Activated CD8-positive, alpha-beta memory T cell treated with anti-CD3 and anti-CD28 coated beads, Interleukin-2, amount 50 U/mL, for 48 hours (primary cell): ENCODE measurements at regions not wholly inside any gene's neighbourhood (a gene's known extent, or its start where the extent isn't known, plus 50 kb on each side); places are given as distances from the start of the nearest gene placed in this dataset.
A peak's percentile ranks its signal among the peaks of the same experiment; 100 is the strongest.

Source experiments
- DNase-seq: peaks from one replicate; pipeline ENCODE4 v3.0.0-alpha.2; 2020

DNA sequence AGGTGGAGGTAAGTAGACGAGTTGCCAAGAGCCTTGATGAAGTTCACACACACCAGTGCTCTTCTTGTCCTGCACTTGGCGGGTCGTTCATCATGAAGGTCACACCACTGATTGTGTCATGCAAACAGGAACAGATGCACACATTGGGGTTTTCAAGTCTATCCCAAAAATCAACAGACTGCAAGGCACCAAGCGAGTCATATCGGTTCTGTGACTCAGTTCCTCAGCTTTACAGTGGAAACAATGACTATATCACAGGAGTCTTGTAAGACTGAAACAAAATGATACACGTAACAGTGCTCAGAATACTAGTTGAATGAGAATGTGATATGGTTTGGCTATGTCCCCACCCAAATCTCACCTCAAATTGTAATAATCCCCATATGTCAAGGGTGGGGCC is 526.9 kb upstream of the ID2 start:
- peak; percentile 59 for DNase-seq

GRCh38 chr2:8157621-8158430 is 524.0 kb upstream of the ID2 start:
- no peak for DNase-seq

DNA sequence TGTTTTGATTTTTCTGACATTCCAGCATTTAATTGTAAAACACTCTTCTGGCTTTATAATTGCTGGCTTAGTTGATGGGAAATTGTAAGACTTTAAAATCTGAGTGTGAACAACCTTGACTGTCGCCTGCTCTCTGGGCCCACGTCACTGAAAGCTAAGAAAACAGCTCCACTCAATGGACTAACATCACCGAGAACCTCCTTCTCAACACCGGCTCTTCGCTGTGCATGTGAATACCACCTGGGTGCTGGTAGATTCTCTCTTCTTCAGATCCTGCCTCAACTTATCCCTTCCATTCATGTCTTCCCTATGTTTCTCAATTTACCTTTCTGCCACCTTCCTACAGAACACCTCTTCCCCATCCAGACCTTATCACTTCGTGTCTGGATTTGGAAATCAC is 523.1 kb upstream of the ID2 start:
- DNase-seq, result no peak

- no peak for DNase-seq
These were observed 522.5 kb upstream of the ID2 start for GRCh38 chr2:8159211-8159965.

DNA sequence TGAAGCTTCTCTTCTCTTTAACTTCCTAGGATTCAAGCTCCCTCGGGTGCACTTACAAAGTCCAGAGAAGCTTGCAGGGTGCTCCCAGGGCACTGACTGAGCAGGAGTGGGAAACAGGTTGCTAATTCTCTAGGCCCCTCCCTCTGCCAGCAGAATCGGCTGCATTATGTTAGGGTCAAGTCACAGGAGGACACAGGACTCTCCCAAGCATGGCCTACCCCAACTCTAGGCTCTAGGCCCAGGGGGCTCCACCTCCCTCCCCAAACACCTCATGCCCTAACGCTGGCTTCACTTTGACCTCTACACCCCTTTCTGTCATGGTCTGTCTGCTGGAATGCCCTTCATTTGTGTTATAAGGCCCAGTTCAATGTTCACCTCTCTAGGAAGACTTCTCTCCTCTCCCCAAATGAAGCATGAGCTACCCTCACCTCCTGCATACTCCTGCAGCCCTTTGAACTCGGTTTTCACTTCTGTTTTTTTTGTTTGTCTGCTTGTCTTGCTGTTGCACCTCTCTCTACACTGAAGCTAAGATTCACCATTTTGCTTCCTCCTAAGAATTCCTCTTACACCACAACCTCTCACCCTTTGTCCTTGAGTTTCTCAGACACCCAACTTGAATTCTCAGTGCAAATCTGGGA is 521.8 kb upstream of the ID2 start:
- no peak for DNase-seq

- no peak for DNase-seq
These were observed 520.9 kb upstream of the ID2 start for GRCh38 chr2:8160959-8161358.

DNA sequence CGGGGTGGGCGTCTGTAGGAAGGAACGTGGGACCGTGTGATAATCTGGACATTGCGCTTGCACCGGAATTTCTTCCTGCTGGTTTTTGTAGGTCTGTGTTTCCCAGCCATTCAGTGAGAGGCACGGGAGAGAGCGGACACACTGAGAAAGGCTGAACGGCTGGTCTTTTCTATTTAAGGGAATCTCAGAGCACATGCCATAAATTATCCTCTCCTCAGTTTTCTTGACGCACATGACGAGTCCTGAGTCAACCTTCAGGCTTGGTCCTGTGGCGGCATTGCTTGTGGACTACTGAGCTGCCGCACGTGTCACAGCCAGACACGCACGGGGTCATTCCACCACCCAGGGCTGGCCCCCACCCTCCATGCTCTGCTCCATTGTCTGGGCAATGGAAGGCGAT is 519.3 kb upstream of the ID2 start:
- no peak for DNase-seq

- DNase-seq, result no peak
These were observed 516.3 kb upstream of the ID2 start for GRCh38 chr2:8165550-8165949.

- DNase-seq, result no peak
These were observed 513.7 kb upstream of the ID2 start for GRCh38 chr2:8168022-8168717.

- DNase-seq, result no peak
These were observed 512.9 kb upstream of the ID2 start for GRCh38 chr2:8168876-8169424.

DNA sequence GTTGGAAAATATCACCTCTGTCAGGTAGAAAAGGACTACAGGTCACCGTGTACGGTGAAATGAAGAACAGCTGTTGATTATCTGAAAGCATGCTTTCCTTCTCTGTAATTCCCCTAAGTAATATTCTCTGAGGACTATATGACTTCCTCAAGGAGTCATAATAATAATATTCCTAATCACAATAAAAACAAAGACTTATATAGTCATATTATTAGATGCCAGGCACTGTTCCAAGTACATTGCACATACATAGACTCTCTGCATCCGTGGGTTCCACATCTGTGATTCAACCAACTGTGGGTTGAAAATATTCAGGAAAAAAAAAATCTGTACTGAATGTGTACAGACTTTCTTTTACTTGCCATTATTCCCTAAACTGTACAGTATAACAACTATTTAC is 512.4 kb upstream of the ID2 start:
- no peak for DNase-seq

DNA sequence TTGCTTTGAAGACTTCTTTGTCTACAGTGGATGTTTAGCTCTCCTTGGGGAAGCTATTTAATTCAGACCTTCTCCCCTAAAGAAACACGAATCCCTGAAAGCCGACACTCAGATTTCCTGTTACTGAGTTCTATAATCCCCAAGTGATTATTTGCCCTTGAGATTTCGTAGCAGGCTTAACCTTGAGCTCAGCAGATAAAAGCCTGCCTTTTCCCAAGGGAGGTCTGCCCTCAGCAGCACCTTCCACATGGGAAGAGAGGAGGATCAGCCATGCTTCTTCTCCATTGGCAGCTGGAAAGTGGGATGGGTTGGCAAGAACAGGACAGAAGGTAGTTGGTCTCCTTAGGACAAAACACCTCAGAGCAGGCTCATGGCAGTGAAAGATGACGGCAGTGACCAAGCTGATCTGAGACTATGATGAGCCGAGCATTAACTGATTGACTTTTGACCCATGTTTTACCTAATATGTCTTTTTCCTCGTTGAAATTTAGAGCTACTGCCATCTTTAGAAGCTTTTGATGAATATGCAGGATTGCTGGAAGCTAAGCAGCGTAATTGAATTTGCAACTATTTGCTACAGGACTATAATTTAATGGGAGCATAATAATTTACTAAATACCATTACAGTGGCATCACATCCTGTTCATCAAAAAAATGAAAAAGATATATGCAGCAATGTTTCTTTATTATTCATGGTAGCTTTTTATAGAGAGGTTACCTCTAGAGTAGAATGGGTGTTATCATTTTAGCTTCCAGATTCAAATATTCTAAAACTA is 511.1 kb upstream of the ID2 start:
- DNase-seq, result no peak

DNA sequence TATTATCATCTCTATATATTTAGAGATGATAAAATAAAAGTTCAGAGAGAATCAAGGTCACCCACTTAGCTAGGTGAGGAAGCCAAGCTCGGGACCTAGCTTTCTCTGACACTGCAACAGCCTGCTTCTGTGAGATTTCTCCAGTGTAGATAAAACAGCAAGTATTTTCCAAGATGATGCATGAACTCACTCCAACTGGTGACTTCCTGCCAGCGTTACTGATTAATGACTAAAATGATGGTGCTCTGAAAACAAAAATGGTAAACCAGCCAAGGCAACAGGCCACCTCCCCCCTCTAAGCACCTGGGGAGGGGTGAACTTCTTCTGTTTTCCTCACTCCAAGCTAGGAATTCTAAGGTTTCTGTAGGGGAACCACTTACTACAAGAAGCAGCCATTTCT is 510.2 kb upstream of the ID2 start:
- DNase-seq, result no peak

DNA sequence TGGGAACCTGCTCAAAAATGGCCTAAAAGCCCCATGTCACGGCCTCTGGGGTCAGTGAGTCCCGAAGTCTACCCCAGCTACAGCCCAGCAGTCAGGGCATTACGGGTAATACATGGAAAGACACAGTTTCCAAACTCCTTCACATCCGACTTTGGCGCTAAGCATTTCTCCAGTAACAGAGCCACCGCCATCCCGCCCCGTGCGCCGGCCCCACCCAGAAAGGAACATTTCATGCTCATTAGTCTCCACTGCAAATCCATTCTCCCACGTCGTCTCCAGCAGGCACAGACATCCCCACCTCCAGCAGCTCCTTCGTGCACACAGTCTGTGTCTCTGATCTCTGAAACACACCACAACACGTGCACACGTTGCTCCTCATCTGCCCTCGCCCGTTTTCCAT is 509.2 kb upstream of the ID2 start:
- DNase-seq, result no peak

- no peak for DNase-seq
These were observed 507.1 kb upstream of the ID2 start for GRCh38 chr2:8174641-8175257.

DNA sequence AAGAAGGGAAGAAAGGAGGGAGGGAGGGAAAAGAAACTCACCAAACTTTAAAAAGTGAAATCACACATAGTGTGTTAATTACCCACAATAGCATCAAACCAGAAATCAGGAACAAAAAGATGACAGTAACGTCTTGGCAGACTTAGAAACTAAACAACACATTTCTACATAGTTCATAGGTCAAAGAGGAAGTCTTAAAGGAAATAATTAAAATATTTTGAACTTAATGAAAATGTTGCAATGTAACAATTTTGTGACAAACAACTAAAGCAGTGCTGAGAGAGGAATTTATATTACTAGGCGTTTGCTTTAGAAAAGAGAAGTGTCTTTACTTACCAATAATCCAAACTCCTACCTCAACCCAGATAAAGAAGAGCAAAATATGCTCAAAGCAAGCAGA is 505.0 kb upstream of the ID2 start:
- DNase-seq, result no peak

DNA sequence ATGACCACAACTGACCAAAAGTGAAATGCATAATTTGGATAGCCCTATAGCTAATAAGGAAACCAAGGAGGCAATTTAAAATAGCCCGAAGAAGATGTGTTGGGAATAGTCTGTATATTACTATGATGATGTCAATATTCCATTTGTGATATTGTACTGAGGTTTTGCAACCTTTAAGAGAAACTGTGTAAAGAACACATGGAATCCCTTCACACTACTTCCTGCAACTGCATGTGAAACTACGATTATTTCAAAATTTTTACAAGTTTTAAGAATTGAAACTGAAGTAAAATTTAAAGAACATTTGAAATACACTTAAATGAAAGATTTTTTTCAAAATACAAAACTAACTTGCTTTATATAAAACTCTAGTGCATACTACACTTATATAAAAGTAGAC is 504.3 kb upstream of the ID2 start:
- DNase-seq, result no peak

DNA sequence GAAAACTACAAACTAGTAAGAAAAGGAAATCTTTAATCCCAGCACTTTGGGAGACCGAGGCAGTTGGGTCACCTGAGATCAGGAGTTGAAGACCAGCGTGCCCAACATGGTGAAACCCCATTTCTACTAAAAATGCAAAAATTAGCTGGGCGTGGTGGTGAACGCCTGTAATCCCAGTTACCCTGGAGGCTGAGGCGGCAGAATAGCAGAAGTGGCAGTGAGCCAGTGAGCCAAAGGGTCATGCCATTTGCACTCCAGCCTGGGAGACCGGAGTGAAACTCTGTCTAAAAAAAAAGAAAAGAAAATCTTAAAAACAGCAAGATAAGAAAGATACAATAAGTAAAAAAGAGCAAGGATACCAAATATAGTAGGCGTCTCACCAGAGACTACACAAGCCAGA is 502.9 kb upstream of the ID2 start:
- no peak for DNase-seq

DNA sequence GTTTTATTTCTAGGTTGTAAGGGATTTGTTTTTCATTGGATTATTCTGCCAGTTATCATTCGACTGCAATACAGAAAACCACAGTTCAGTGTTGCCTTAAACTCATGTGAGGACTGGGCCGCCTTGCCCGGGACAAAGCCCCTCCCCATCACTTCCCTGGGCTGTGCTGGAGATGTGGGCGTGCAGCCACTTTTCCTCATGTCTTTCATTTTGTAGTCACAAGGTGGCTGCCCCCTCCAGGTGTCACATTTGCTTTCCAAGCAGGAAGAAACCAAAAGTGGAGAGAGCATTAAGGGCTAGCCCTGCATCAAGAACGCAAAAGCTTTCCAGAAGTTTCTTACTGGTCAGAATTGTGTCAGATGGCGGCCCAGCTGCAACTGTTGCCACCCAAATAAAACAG is 492.5 kb upstream of the ID2 start:
- DNase-seq, result no peak

DNA sequence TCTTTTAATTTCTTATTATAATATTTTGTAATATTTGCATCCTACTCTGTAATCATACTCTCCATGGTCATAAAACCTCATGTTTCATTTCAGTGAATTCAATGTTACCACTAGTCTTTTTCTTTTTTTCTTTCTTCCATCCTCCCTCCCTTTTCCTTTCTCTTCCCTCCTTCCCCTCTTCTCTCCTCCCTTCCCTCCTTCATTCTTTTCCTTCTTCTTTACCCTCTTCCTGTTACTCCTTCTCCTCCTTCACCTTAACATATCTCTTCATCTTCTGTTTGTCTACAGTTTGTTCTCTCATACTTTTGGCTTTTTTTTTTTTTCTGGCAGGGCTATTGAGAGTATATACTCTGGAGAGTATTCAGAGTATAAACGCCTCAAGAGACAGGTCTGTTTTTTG is 491.6 kb upstream of the ID2 start:
- no peak for DNase-seq

- DNase-seq, result no peak
These were observed 490.4 kb upstream of the ID2 start for GRCh38 chr2:8191427-8191826.

DNA sequence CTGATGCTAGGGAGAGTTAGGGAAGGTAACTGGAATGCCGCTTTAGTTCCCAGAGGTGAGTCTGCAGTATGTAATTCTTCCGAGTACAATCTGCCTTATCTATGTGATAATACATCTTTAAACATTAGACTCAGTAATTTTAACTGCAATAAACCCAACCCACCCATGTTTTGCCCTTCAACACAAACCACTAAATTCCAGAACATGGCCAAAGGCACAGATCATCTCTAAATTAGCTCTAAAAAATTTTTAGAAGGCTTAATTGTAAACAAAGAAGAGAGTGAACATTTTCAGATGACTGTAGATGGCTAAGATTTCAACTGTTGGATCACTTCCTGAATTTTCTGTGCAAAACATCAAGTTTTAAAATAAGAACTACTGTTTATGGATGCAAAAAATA is 488.7 kb upstream of the ID2 start:
- DNase-seq, result no peak
